Ureter (tissue), 1 donor: ENCODE measurements at regions not wholly inside any gene's neighbourhood (a gene's known extent, or its start where the extent isn't known, plus 50 kb on each side); places are given as distances from the start of the nearest gene placed in this dataset.

Source experiments
- DNase-seq: peaks from one replicate; pipeline ENCODE4 v3.0.0-alpha.2; 2020; ENCODE audit warnings: low spot score
- donor health status: DM: yes; HTN: yes; CAD: no.

- DNase-seq = no peak
Measured at GRCh38 chr1:185645686-185646085, 88.5 kb upstream of the HMCN1 start.

- no peak for DNase-seq
Measured at GRCh38 chr1:185645162-185645640, 89.0 kb upstream of the HMCN1 start.

GRCh38 chr1:185644531-185644930 is 89.7 kb upstream of the HMCN1 start:
- DNase-seq = no peak

GRCh38 chr1:185636848-185637247 is 97.3 kb upstream of the HMCN1 start:
- no peak for DNase-seq

- no peak for DNase-seq
Measured at GRCh38 chr1:185634704-185635103, 99.5 kb upstream of the HMCN1 start.

- DNase-seq = no peak
Measured at GRCh38 chr1:185632659-185633423, 101.3 kb upstream of the HMCN1 start.

GRCh38 chr1:185631843-185632242 is 102.3 kb upstream of the HMCN1 start:
- no peak for DNase-seq

- DNase-seq = no peak
Measured at GRCh38 chr1:185627761-185628501, 106.3 kb upstream of the HMCN1 start.

GRCh38 chr1:185627171-185627570 is 107.0 kb upstream of the HMCN1 start:
- no peak for DNase-seq

GRCh38 chr1:185626344-185626743 is 107.8 kb upstream of the HMCN1 start:
- DNase-seq = no peak

- DNase-seq = no peak
Measured at GRCh38 chr1:185610954-185611353, 123.2 kb upstream of the HMCN1 start.

GRCh38 chr1:185608177-185608576 is 126.0 kb upstream of the HMCN1 start:
- no peak for DNase-seq

GRCh38 chr1:185603158-185603557 is 131.0 kb upstream of the HMCN1 start:
- DNase-seq = no peak

- DNase-seq = no peak
Measured at GRCh38 chr1:185601189-185601588, 133.0 kb upstream of the HMCN1 start.

- DNase-seq = no peak
Measured at GRCh38 chr1:185600641-185601040, 133.6 kb upstream of the HMCN1 start.

- no peak for DNase-seq
Measured at GRCh38 chr1:185598332-185598731, 135.9 kb upstream of the HMCN1 start.

GRCh38 chr1:185595835-185596667 is 138.1 kb upstream of the HMCN1 start:
- peak; percentile 43 for DNase-seq

GRCh38 chr1:185594786-185595410 is 139.3 kb upstream of the HMCN1 start:
- DNase-seq = no peak

GRCh38 chr1:185593271-185593670 is 140.9 kb upstream of the HMCN1 start:
- DNase-seq = no peak

- DNase-seq = no peak
Measured at GRCh38 chr1:185585770-185586169, 148.4 kb upstream of the HMCN1 start.

GRCh38 chr1:185581961-185582725 is 152.0 kb upstream of the HMCN1 start:
- DNase-seq = no peak
